WTC11 (cell line): ENCODE measurements at regions not wholly inside any gene's neighbourhood (a gene's known extent, or its start where the extent isn't known, plus 50 kb on each side); places are given as distances from the start of the nearest gene placed in this dataset.
A peak's percentile ranks its signal among the peaks of the same experiment; 100 is the strongest.

Experiments used
- ATAC-seq: fragments of 200-7000 bp; cut with Tn5 transposase; 2 replicates; pipeline ENCODE4 v1.10.0; 2021; ENCODE audit warnings: mild to moderate bottlenecking, moderate library complexity
- CTCF ChIA-PET: fragments of 300-600 bp; sonication (Branson Sonifier 250); formaldehyde crosslinking; loops from one replicate; lab custom pipeline; 2021; ENCODE audit warnings: antibody characterized with exemption; lab: Charles Lee
- POLR2A ChIA-PET: fragments of 350-600 bp; sonication (Branson Sonifier 250); formaldehyde crosslinking; loops from one replicate; lab custom pipeline; 2021; ENCODE audit warnings: antibody characterized with exemption; lab: Charles Lee
- DNase-seq: peaks from one replicate; pipeline ENCODE4 v3.0.0; 2021; ENCODE audit warnings: low spot score
- H3K27ac Mint-ChIP-seq: 2 replicates; pipeline ENCODE4 v1.8.0; 2021; ENCODE audit warnings: mixed read lengths
- H3K27me3 Mint-ChIP-seq: 2 replicates; pipeline ENCODE4 v1.8.0; 2021; ENCODE audit warnings: low read depth, mild to moderate bottlenecking, moderate library complexity, mixed read lengths
- H3K36me3 Mint-ChIP-seq: 2 replicates; pipeline ENCODE4 v1.8.0; 2021; ENCODE audit warnings: mixed read lengths
- H3K4me1 Mint-ChIP-seq: 2 replicates; pipeline ENCODE4 v1.8.0; 2022; ENCODE audit warnings: mixed read lengths
- H3K4me3 Mint-ChIP-seq: 2 replicates; pipeline ENCODE4 v1.8.0; 2021; ENCODE audit warnings: mild to moderate bottlenecking, moderate library complexity, mixed read lengths
- H3K9me3 Mint-ChIP-seq: 2 replicates; pipeline ENCODE4 v1.8.0; 2021; ENCODE audit warnings: mixed read lengths
- ESRRA ChIP-seq: sonication (generic); formaldehyde crosslinking; IDR thresholded peaks from 2 replicates; pipeline ENCODE4 v1.8.1; 2022; ENCODE audit warnings: mild to moderate bottlenecking, missing genetic modification reagents, borderline replicate concordance
- JUN ChIP-seq: sonication (generic); formaldehyde crosslinking; IDR thresholded peaks from 2 replicates; pipeline ENCODE4 v1.8.0; 2023; ENCODE audit warnings: mild to moderate bottlenecking, missing genetic modification reagents
- KAT7 ChIP-seq: sonication (generic); formaldehyde crosslinking; IDR thresholded peaks from 2 replicates; pipeline ENCODE4 v1.8.1; 2023; ENCODE audit warnings: missing genetic modification reagents, mild to moderate bottlenecking, borderline replicate concordance
- NFE2L1 ChIP-seq: sonication (generic); formaldehyde crosslinking; IDR thresholded peaks from 2 replicates; pipeline ENCODE4 v1.8.1; 2023; ENCODE audit warnings: missing genetic modification reagents
- NFYB ChIP-seq: sonication (generic); formaldehyde crosslinking; conservative IDR thresholded peaks from 2 replicates; pipeline ENCODE4 v1.8.0; 2022; ENCODE audit warnings: low read depth, missing genetic modification reagents
- NR2C2 ChIP-seq: sonication (generic); formaldehyde crosslinking; IDR thresholded peaks from 2 replicates; pipeline ENCODE4 v1.8.0; 2022; ENCODE audit warnings: mild to moderate bottlenecking, missing genetic modification reagents
- PRRX2 ChIP-seq: fragments of 250-450 bp; sonication (Bioruptor Pico); IDR thresholded peaks from 2 replicates; pipeline ENCODE4 v1.8.0; 2021; ENCODE audit warnings: mild to moderate bottlenecking
- RORB ChIP-seq: fragments of 250-450 bp; sonication (Bioruptor Pico); IDR thresholded peaks from 2 replicates; pipeline ENCODE4 v1.9.0; 2021; ENCODE audit warnings: mild to moderate bottlenecking
- TCF7 ChIP-seq: sonication (generic); formaldehyde crosslinking; IDR thresholded peaks from 2 replicates; pipeline ENCODE4 v1.8.0; 2022; ENCODE audit warnings: mild to moderate bottlenecking, low read depth, missing genetic modification reagents, moderate library complexity
- TEAD4 ChIP-seq: sonication (generic); formaldehyde crosslinking; IDR thresholded peaks from 2 replicates; pipeline ENCODE4 v1.8.0; 2022; ENCODE audit warnings: mild to moderate bottlenecking, missing genetic modification reagents
- ZNF263 ChIP-seq: sonication (generic); formaldehyde crosslinking; IDR thresholded peaks from 2 replicates; pipeline ENCODE4 v1.8.1; 2022; ENCODE audit warnings: low read depth, mild to moderate bottlenecking, moderate library complexity, missing genetic modification reagents
- TF ChIP-seq, protein P1 (sequence below): sonication (generic); formaldehyde crosslinking; IDR thresholded peaks from 2 replicates; pipeline ENCODE4 v1.8.1; 2023; ENCODE audit warnings: mild to moderate bottlenecking, missing genetic modification reagents
- TF ChIP-seq, protein P2 (sequence below): sonication (generic); formaldehyde crosslinking; IDR thresholded peaks from 2 replicates; pipeline ENCODE4 v1.8.1; 2022; ENCODE audit warnings: missing genetic modification reagents, borderline replicate concordance
- TF ChIP-seq, protein P3 (sequence below): fragments of 250-450 bp; sonication (Bioruptor Pico); IDR thresholded peaks from 2 replicates; pipeline ENCODE4 v2.1.2; 2022; ENCODE audit warnings: mild to moderate bottlenecking, moderate library complexity
- TF ChIP-seq, protein P4 (sequence below): sonication (generic); formaldehyde crosslinking; IDR thresholded peaks from 2 replicates; pipeline ENCODE4 v1.8.1; 2023; ENCODE audit warnings: mild to moderate bottlenecking, missing genetic modification reagents, moderate library complexity
- TF ChIP-seq, protein P5 (sequence below): sonication (generic); formaldehyde crosslinking; IDR thresholded peaks from 2 replicates; pipeline ENCODE4 v1.8.1; 2023; ENCODE audit warnings: mild to moderate bottlenecking, missing genetic modification reagents, moderate library complexity
- TF ChIP-seq, protein P6 (sequence below): fragments of 250-450 bp; sonication (Bioruptor Pico); IDR thresholded peaks from 2 replicates; pipeline ENCODE4 v1.8.0; 2021; ENCODE audit warnings: mild to moderate bottlenecking
- TF ChIP-seq, protein P7 (sequence below): sonication (generic); formaldehyde crosslinking; IDR thresholded peaks from 2 replicates; pipeline ENCODE4 v1.8.1; 2022; ENCODE audit warnings: mild to moderate bottlenecking, missing genetic modification reagents, moderate library complexity, borderline replicate concordance

DNA sequence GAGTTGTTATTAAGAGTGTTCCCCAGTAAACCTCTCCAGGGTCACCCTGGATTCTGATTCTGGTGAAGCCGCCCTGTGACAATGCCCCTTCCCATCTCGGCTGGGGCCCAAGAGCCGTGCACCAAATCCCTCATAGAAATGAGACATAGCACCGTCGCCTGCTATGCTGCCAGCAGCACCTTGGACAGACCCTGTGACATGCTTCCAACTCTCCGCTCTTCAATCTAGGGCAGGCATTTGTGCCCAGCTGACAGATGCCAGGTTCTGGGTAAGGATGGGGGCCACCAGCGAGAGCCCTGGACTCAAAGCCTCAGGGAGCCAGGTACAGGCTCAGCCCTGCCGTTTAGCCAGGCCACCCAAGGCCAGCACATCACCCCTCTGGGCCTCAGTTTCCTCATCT, 55.8 kb upstream of the TCF20 start (continued):
- TF ChIP-seq, protein P1, sequence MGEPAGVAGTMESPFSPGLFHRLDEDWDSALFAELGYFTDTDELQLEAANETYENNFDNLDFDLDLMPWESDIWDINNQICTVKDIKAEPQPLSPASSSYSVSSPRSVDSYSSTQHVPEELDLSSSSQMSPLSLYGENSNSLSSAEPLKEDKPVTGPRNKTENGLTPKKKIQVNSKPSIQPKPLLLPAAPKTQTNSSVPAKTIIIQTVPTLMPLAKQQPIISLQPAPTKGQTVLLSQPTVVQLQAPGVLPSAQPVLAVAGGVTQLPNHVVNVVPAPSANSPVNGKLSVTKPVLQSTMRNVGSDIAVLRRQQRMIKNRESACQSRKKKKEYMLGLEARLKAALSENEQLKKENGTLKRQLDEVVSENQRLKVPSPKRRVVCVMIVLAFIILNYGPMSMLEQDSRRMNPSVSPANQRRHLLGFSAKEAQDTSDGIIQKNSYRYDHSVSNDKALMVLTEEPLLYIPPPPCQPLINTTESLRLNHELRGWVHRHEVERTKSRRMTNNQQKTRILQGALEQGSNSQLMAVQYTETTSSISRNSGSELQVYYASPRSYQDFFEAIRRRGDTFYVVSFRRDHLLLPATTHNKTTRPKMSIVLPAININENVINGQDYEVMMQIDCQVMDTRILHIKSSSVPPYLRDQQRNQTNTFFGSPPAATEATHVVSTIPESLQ (CRISPR knock-in tag): no peak
- TF ChIP-seq PRRX2 (CRISPR knock-in tag) (no peak), NR2C2 (CRISPR knock-in tag) (no peak), NFE2L1 (CRISPR knock-in tag) (no peak), RORB (CRISPR knock-in tag) (no peak), ESRRA (CRISPR knock-in tag) (no peak), KAT7 (CRISPR knock-in tag) (no peak)
- TF ChIP-seq, protein P2, sequence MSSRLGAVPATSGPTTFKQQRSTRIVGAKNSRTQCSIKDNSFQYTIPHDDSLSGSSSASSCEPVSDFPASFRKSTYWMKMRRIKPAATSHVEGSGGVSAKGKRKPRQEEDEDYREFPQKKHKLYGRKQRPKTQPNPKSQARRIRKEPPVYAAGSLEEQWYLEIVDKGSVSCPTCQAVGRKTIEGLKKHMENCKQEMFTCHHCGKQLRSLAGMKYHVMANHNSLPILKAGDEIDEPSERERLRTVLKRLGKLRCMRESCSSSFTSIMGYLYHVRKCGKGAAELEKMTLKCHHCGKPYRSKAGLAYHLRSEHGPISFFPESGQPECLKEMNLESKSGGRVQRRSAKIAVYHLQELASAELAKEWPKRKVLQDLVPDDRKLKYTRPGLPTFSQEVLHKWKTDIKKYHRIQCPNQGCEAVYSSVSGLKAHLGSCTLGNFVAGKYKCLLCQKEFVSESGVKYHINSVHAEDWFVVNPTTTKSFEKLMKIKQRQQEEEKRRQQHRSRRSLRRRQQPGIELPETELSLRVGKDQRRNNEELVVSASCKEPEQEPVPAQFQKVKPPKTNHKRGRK (CRISPR knock-in tag): no peak
- TF ChIP-seq, protein P3, sequence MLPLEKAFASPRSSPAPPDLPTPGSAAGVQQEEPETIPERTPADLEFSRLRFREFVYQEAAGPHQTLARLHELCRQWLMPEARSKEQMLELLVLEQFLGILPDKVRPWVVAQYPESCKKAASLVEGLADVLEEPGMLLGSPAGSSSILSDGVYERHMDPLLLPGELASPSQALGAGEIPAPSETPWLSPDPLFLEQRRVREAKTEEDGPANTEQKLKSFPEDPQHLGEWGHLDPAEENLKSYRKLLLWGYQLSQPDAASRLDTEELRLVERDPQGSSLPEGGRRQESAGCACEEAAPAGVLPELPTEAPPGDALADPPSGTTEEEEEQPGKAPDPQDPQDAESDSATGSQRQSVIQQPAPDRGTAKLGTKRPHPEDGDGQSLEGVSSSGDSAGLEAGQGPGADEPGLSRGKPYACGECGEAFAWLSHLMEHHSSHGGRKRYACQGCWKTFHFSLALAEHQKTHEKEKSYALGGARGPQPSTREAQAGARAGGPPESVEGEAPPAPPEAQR (CRISPR knock-in tag): no peak

DNA sequence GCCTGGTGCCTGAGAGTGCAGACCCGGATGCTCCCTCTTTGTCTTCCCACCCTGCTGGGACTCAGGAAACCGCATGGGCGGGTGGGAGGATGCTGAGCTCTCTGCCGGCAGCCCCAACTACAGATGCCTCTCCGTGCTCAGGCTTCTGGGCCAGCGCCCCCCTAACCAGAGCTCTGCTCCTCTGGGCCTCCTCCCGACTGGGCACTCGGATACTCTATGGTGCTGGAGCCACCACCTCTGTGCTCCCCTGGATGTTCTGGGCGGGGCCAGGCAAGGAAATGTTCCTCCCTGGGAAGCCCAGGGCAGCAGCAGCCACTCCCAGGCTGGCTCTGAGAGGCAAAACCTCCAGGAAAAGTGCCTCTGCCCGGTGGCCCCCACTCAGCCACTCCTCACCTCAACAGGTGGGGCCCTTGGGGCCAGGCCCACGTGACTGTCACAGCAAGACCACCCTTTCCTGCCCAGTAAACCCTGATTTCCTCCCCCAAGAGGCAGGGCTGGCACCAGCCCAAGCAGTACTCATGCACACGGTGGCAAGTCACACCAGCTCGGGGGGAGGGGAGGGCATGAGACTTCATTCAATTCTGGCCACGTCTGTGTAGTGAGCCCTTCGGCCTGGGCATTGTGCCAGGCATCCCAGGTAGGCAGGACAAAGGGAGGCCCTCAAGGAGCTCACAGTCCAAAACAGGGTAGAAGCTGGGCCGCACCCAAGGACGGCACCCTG, 54.7 kb upstream of the TCF20 start:
- no peak for TF ChIP-seq RORB (CRISPR knock-in tag)
- TF ChIP-seq, protein P4, sequence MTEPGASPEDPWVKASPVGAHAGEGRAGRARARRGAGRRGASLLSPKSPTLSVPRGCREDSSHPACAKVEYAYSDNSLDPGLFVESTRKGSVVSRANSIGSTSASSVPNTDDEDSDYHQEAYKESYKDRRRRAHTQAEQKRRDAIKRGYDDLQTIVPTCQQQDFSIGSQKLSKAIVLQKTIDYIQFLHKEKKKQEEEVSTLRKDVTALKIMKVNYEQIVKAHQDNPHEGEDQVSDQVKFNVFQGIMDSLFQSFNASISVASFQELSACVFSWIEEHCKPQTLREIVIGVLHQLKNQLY (CRISPR knock-in tag): 0 out of 2 replicates have a peak, but pooled peaks have one; percentile 24
- TF ChIP-seq, all 79 proteins: peak for 1
- peaks cover 9% of the 10 kb centered on the region for H3K36me3 Mint-ChIP-seq
- ChIA-PET CTCF (interaction anchor here (1.4 to 1.7 kb wide), 2 partner anchors 11 to 119 kb away, joined by 5 to 10 read pairs; no protein-coding TSS in a partner anchor), POLR2A (interaction anchor here (0.5 kb wide), 1 partner anchor 71 kb away, joined by 3 read pairs; no protein-coding TSS in a partner anchor)
- peaks cover 27% of the 10 kb centered on the region for H3K4me1 Mint-ChIP-seq
- no peak overlapping the region for H3K27ac Mint-ChIP-seq
- H3K27me3 Mint-ChIP-seq: no peaks in the 10 kb centered on the region; the same call in 1 of the 2 replicates
- H3K4me3 Mint-ChIP-seq: no peak overlapping the region
- ATAC-seq: peak; percentile 73
- DNase-seq: peak; percentile 36
- H3K9me3 Mint-ChIP-seq: peaks cover 10% of the 10 kb centered on the region

DNA sequence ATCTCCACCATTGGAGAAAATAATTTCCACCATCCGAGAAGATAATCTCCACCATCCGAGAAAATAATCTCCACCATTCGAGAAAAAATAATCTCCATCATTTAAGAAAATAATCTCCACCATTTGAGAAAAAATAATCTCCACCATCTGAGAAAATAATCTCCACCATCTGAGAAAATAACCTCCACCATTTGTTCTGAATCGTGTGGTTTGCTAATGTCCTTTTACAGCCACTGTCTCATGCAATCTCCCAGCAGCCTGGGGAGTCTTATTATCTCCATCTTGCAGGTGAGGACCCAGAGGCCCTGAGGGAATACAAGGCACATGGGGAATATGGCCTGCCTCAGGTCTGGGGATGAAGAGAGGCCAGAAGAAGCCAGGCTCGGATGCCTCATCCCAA, 54.1 kb upstream of the TCF20 start:
- Mint-ChIP-seq H3K4me3 (no peak overlapping the region), H3K36me3 (peaks cover 9% of the 10 kb centered on the region), H3K27ac (no peak overlapping the region), H3K9me3 (peaks cover 10% of the 10 kb centered on the region), H3K4me1 (peaks cover 31% of the 10 kb centered on the region), H3K27me3 (no peaks in the 10 kb centered on the region; the same call in 1 of the 2 replicates)
- CTCF ChIA-PET: interaction anchor here (1.4 to 1.7 kb wide), 2 partner anchors 10 to 119 kb away, joined by 5 to 10 read pairs; no protein-coding TSS in a partner anchor
- DNase-seq (no peak), ATAC-seq (no peak)
- POLR2A ChIA-PET: no interaction called here
- TF ChIP-seq, protein P5, sequence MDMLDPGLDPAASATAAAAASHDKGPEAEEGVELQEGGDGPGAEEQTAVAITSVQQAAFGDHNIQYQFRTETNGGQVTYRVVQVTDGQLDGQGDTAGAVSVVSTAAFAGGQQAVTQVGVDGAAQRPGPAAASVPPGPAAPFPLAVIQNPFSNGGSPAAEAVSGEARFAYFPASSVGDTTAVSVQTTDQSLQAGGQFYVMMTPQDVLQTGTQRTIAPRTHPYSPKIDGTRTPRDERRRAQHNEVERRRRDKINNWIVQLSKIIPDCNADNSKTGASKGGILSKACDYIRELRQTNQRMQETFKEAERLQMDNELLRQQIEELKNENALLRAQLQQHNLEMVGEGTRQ: no peak
- TF ChIP-seq ZNF263 (CRISPR knock-in tag): no peak
- TF ChIP-seq KAT7 (CRISPR knock-in tag): no peak
- TF ChIP-seq JUN (CRISPR knock-in tag): no peak
- TF ChIP-seq TCF7 (CRISPR knock-in tag): no peak
- TF ChIP-seq, protein P6, sequence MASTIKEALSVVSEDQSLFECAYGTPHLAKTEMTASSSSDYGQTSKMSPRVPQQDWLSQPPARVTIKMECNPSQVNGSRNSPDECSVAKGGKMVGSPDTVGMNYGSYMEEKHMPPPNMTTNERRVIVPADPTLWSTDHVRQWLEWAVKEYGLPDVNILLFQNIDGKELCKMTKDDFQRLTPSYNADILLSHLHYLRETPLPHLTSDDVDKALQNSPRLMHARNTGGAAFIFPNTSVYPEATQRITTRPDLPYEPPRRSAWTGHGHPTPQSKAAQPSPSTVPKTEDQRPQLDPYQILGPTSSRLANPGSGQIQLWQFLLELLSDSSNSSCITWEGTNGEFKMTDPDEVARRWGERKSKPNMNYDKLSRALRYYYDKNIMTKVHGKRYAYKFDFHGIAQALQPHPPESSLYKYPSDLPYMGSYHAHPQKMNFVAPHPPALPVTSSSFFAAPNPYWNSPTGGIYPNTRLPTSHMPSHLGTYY: no peak
- no peak for TF ChIP-seq TEAD4 (CRISPR knock-in tag)
- no peak for TF ChIP-seq NFYB (CRISPR knock-in tag)
- TF ChIP-seq NFE2L1 (CRISPR knock-in tag): no peak
- TF ChIP-seq, protein P1 (CRISPR knock-in tag): no peak
- TF ChIP-seq, protein P7, sequence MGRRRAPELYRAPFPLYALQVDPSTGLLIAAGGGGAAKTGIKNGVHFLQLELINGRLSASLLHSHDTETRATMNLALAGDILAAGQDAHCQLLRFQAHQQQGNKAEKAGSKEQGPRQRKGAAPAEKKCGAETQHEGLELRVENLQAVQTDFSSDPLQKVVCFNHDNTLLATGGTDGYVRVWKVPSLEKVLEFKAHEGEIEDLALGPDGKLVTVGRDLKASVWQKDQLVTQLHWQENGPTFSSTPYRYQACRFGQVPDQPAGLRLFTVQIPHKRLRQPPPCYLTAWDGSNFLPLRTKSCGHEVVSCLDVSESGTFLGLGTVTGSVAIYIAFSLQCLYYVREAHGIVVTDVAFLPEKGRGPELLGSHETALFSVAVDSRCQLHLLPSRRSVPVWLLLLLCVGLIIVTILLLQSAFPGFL (CRISPR knock-in tag): no peak
